NCI-H226 (cell line): ENCODE measurements at regions not wholly inside any gene's neighbourhood (a gene's known extent, or its start where the extent isn't known, plus 50 kb on each side); places are given as distances from the start of the nearest gene placed in this dataset.

Source experiments
- DNase-seq: peaks from one replicate; pipeline ENCODE4 v3.0.0-alpha.2; 2015

GRCh38 chr6:164534070-164534766 lies 775.2 kb downstream of the C6orf118 start:
- no peak for DNase-seq

- no peak for DNase-seq
Observed at GRCh38 chr6:164533045-164533362, 776.4 kb downstream of the C6orf118 start.

- no peak for DNase-seq
Observed at GRCh38 chr6:164532198-164533044, 777.0 kb downstream of the C6orf118 start.

- DNase-seq, result no peak
Observed at GRCh38 chr6:164531736-164532135, 777.7 kb downstream of the C6orf118 start.

- no peak for DNase-seq
Observed at GRCh38 chr6:164528539-164528938, 780.9 kb downstream of the C6orf118 start.

- no peak for DNase-seq
Observed at GRCh38 chr6:164523087-164523654, 786.2 kb downstream of the C6orf118 start.

- no peak for DNase-seq
Observed at GRCh38 chr6:164520916-164521315, 788.5 kb downstream of the C6orf118 start.

GRCh38 chr6:164507206-164507940 lies 802.0 kb downstream of the C6orf118 start:
- DNase-seq, result no peak

GRCh38 chr6:164505425-164505824 lies 804.0 kb downstream of the C6orf118 start:
- no peak for DNase-seq

- no peak for DNase-seq
Observed at GRCh38 chr6:164502833-164503232, 806.6 kb downstream of the C6orf118 start.

- no peak for DNase-seq
Observed at GRCh38 chr6:164495882-164496495, 813.4 kb downstream of the C6orf118 start.

GRCh38 chr6:164478426-164478825 lies 831.0 kb downstream of the C6orf118 start:
- no peak for DNase-seq

GRCh38 chr6:164477790-164478189 lies 831.6 kb downstream of the C6orf118 start:
- no peak for DNase-seq

GRCh38 chr6:164477101-164477500 lies 832.3 kb downstream of the C6orf118 start:
- no peak for DNase-seq

- no peak for DNase-seq
Observed at GRCh38 chr6:164469276-164469949, 840.0 kb downstream of the C6orf118 start.

GRCh38 chr6:164455835-164456234 lies 853.6 kb downstream of the C6orf118 start:
- no peak for DNase-seq

GRCh38 chr6:164453835-164454234 lies 855.6 kb downstream of the C6orf118 start:
- DNase-seq, result no peak

GRCh38 chr6:164442572-164442971 lies 866.8 kb downstream of the C6orf118 start:
- DNase-seq, result no peak

- DNase-seq, result no peak
Observed at GRCh38 chr6:164439331-164439730, 870.1 kb downstream of the C6orf118 start.

GRCh38 chr6:164436976-164437375 lies 872.4 kb downstream of the C6orf118 start:
- DNase-seq, result no peak

GRCh38 chr6:164427728-164428402 lies 881.5 kb downstream of the C6orf118 start:
- DNase-seq, result no peak

- no peak for DNase-seq
Observed at GRCh38 chr6:164424489-164424888, 884.9 kb downstream of the C6orf118 start.
